Endodermal cell (in vitro differentiated cells): ENCODE measurements at regions not wholly inside any gene's neighbourhood (a gene's known extent, or its start where the extent isn't known, plus 50 kb on each side); places are given as distances from the start of the nearest gene placed in this dataset.

ENCODE experiments used
- DNase-seq: peaks from one replicate; pipeline ENCODE4 v3.0.0-alpha.2; 2017
- H3K27ac ChIP-seq: 2 replicates; pipeline ENCODE4 v1.5.1; 2013; ENCODE audit warnings: mild to moderate bottlenecking, low read depth, low read length, moderate library complexity
- H3K27me3 ChIP-seq: 2 replicates; pipeline ENCODE4 v1.6.1; 2013; ENCODE audit warnings: mild to moderate bottlenecking, low read length, moderate library complexity; ENCODE audit not compliant: insufficient read depth, control insufficient read depth, poor library complexity, severe bottlenecking
- H3K36me3 ChIP-seq: 2 replicates; pipeline ENCODE4 v1.7.0; 2013; ENCODE audit warnings: mild to moderate bottlenecking, low read length, moderate library complexity; ENCODE audit not compliant: control insufficient read depth, insufficient read depth
- H3K4me1 ChIP-seq: one replicate; pipeline ENCODE4 v1.7.0; 2013; ENCODE audit warnings: low read length; ENCODE audit not compliant: control insufficient read depth, insufficient read depth
- H3K4me3 ChIP-seq: 2 replicates; pipeline ENCODE4 v1.5.1; 2013; ENCODE audit warnings: mild to moderate bottlenecking, low read length, moderate library complexity
- H3K9ac ChIP-seq: 2 replicates; pipeline ENCODE4 v1.6.1; 2013; ENCODE audit warnings: mild to moderate bottlenecking, low read length, moderate library complexity; ENCODE audit not compliant: poor library complexity, severe bottlenecking; ENCODE audit errors: extremely low read depth
- H3K9me3 ChIP-seq: 2 replicates; pipeline ENCODE4 v1.6.1; 2013; ENCODE audit warnings: mild to moderate bottlenecking, low read length, moderate library complexity; ENCODE audit not compliant: control insufficient read depth
- H3K27ac Mint-ChIP-seq: 2 replicates; pipeline ENCODE4 v1.8.0; 2020; ENCODE audit warnings: mixed read lengths
- H3K27me3 Mint-ChIP-seq: 2 replicates; pipeline ENCODE4 v1.8.0; 2021; ENCODE audit warnings: mild to moderate bottlenecking, mixed read lengths; ENCODE audit not compliant: insufficient read depth
- H3K36me3 Mint-ChIP-seq: 2 replicates; pipeline ENCODE4 v1.8.0; 2020; ENCODE audit warnings: low read depth, mixed read lengths
- H3K4me1 Mint-ChIP-seq: 2 replicates; pipeline ENCODE4 v1.8.0; 2020; ENCODE audit warnings: mixed read lengths
- H3K4me3 Mint-ChIP-seq: 2 replicates; pipeline ENCODE4 v1.8.0; 2020; ENCODE audit warnings: mild to moderate bottlenecking, moderate library complexity, mixed read lengths
- H3K9me3 Mint-ChIP-seq: 2 replicates; pipeline ENCODE4 v1.8.0; 2020; ENCODE audit warnings: mild to moderate bottlenecking, mixed read lengths
- CTCF ChIP-seq: fragments of 200-600 bp; sonication (generic); conservative IDR thresholded peaks from 2 replicates; pipeline ENCODE4 v1.5.0; 2021; ENCODE audit warnings: antibody characterized with exemption, mild to moderate bottlenecking
- WGBS, 2 experiments: methylation state at CpG; one replicate each; pipeline versions ENCODE4 v1.1.5 to v1.1.7; 2013; ENCODE audit warnings: missing lambda C conversion rate in 2 of 2, mixed read lengths in 1 of 2; ENCODE audit not compliant: insufficient coverage in 1 of 2, insufficient read length in 1 of 2; 5-methylcytosine and 5-hydroxymethylcytosine counted together

GRCh38 chr7:68994841-68995240, 603.4 kb upstream of the AUTS2 start:
- no peaks in the 10 kb centered on the region for H3K27me3 ChIP-seq
- Mint-ChIP-seq H3K9me3 (peaks cover 30% of the 10 kb centered on the region), H3K4me3 (no peak overlapping the region), H3K27me3 (no peaks in the 10 kb centered on the region), H3K4me1 (no peaks in the 10 kb centered on the region), H3K36me3 (no peaks in the 10 kb centered on the region), H3K27ac (no peak overlapping the region)
- H3K36me3 ChIP-seq = no peaks in the 10 kb centered on the region
- DNase-seq = no peak
- H3K4me3 ChIP-seq = no peak overlapping the region
- no peaks in the 10 kb centered on the region for H3K4me1 ChIP-seq
- H3K27ac ChIP-seq = no peak overlapping the region
- TF ChIP-seq CTCF = no peak
- no peak overlapping the region for H3K9ac ChIP-seq
- 66 to 92% methylated on average over 2 to 3 of the region's 3 CpGs for WGBS, 2 experiments
- peaks cover 44% of the 10 kb centered on the region for H3K9me3 ChIP-seq

- H3K9me3 Mint-ChIP-seq = peaks cover 55% of the 10 kb centered on the region
- no peaks in the 10 kb centered on the region for H3K4me1 ChIP-seq
Measured at GRCh38 chr7:68998136-68998535, 600.1 kb upstream of the AUTS2 start.

GRCh38 chr7:69002416-69002815, 595.9 kb upstream of the AUTS2 start:
- Histone ChIP-seq H3K4me3 (no peak overlapping the region), H3K36me3 (no peaks in the 10 kb centered on the region), H3K4me1 (no peaks in the 10 kb centered on the region), H3K27ac (no peak overlapping the region), H3K27me3 (no peaks in the 10 kb centered on the region), H3K9me3 (peaks cover 48% of the 10 kb centered on the region), H3K9ac (no peak overlapping the region)
- Mint-ChIP-seq H3K4me1 (no peaks in the 10 kb centered on the region), H3K27me3 (no peaks in the 10 kb centered on the region), H3K27ac (no peak overlapping the region), H3K9me3 (peaks cover 39% of the 10 kb centered on the region), H3K36me3 (peaks cover 11% of the 10 kb centered on the region), H3K4me3 (no peak overlapping the region)
- no peak for TF ChIP-seq CTCF
- no peak for DNase-seq

More at GRCh38 chr7:68998136-68998535, 600.1 kb upstream of the AUTS2 start:
- H3K27me3 Mint-ChIP-seq = no peaks in the 10 kb centered on the region
- Histone ChIP-seq H3K9me3 (peaks cover 71% of the 10 kb centered on the region), H3K27me3 (no peaks in the 10 kb centered on the region), H3K36me3 (no peaks in the 10 kb centered on the region), H3K9ac (no peak overlapping the region), H3K27ac (no peak overlapping the region), H3K4me3 (no peak overlapping the region)
- peaks cover 8% of the 10 kb centered on the region for H3K36me3 Mint-ChIP-seq
- 83 to 89% methylated on average over 3 of the region's 3 CpGs for WGBS, 2 experiments
- no peak for TF ChIP-seq CTCF
- no peaks in the 10 kb centered on the region for H3K4me1 Mint-ChIP-seq
- no peak overlapping the region for H3K4me3 Mint-ChIP-seq
- DNase-seq = no peak
- H3K27ac Mint-ChIP-seq = no peak overlapping the region
